Keratinocyte (primary cell): ENCODE measurements at regions not wholly inside any gene's neighbourhood (a gene's known extent, or its start where the extent isn't known, plus 50 kb on each side); places are given as distances from the start of the nearest gene placed in this dataset.

Experiments
- DNase-seq: peaks from one replicate; pipeline ENCODE4 v3.0.0-alpha.2; 2011; ENCODE audit warnings: low read depth, missing footprints, low spot score
- FAIRE-seq: peaks from 2 replicates; lab custom pipeline; 2011; peaks lifted over from hg19 to GRCh38; lab: Jason Lieb, UNC
- H2AFZ ChIP-seq: 2 replicates; pipeline ENCODE4 v1.6.0; 2012; ENCODE audit warnings: low read length, control low read depth, inconsistent platforms; ENCODE audit not compliant: control insufficient read depth
- H3K27ac ChIP-seq: 2 replicates; pipeline ENCODE4 v1.5.1; 2011; ENCODE audit warnings: low read length; ENCODE audit not compliant: control insufficient read depth, insufficient read depth
- H3K27me3 ChIP-seq: 3 replicates; pipeline ENCODE4 v1.6.0; 2011; ENCODE audit warnings: low read length; ENCODE audit not compliant: control insufficient read depth, insufficient read depth; ENCODE audit errors: extremely low read depth
- H3K36me3 ChIP-seq, 2 experiments: 2 replicates in 1 of 2; 3 replicates in 1 of 2; pipeline ENCODE4 v1.5.1; 2011; ENCODE audit warnings: low read length in 2 of 2, mild to moderate bottlenecking in 1 of 2; ENCODE audit not compliant: control insufficient read depth in 2 of 2, insufficient read depth in 2 of 2; ENCODE audit errors: extremely low read depth in 1 of 2
- H3K4me1 ChIP-seq: 3 replicates; pipeline ENCODE4 v1.5.1; 2011; ENCODE audit warnings: low read length; ENCODE audit not compliant: control insufficient read depth, insufficient read depth; ENCODE audit errors: extremely low read depth
- H3K4me2 ChIP-seq: 3 replicates; pipeline ENCODE4 v1.6.0; 2011; ENCODE audit warnings: low read depth, low read length; ENCODE audit not compliant: control insufficient read depth, insufficient read depth; ENCODE audit errors: extremely low read depth
- H3K4me3 ChIP-seq, 3 experiments: fragments of 200-600 bp in 1 of 3; sonication (generic) in 1 of 3; 2 replicates in 2 of 3; 3 replicates in 1 of 3; pipeline ENCODE4 v1.5.1; 2011 to 2016; ENCODE audit warnings: low read length in 3 of 3, mild to moderate bottlenecking in 3 of 3, control low read depth in 2 of 3, inconsistent platforms in 1 of 3, low read depth in 1 of 3, mixed read lengths in 1 of 3, mixed run types in 1 of 3, moderate library complexity in 1 of 3; ENCODE audit not compliant: control insufficient read depth in 2 of 3, insufficient read depth in 2 of 3; ENCODE audit errors: extremely low read depth in 1 of 3
- H3K79me2 ChIP-seq: 2 replicates; pipeline ENCODE4 v1.6.0; 2012; ENCODE audit warnings: low read length; ENCODE audit not compliant: control insufficient read depth, insufficient read depth
- H3K9ac ChIP-seq: 3 replicates; pipeline ENCODE4 v1.6.0; 2011; ENCODE audit warnings: low read length; ENCODE audit not compliant: control insufficient read depth, insufficient read depth; ENCODE audit errors: extremely low read depth
- H3K9me1 ChIP-seq: 3 replicates; pipeline ENCODE4 v1.6.0; 2011; ENCODE audit warnings: low read length; ENCODE audit not compliant: control insufficient read depth, insufficient read depth; ENCODE audit errors: extremely low read depth
- H3K9me3 ChIP-seq: 2 replicates; pipeline ENCODE4 v1.5.1; 2012; ENCODE audit warnings: low read depth, low read length; ENCODE audit not compliant: control insufficient read depth
- H4K20me1 ChIP-seq: 3 replicates; pipeline ENCODE4 v1.6.0; 2011; ENCODE audit warnings: low read length; ENCODE audit not compliant: control insufficient read depth, insufficient read depth; ENCODE audit errors: extremely low read depth
- CTCF ChIP-seq, 3 experiments: IDR thresholded peaks in 1 of 3; conservative IDR thresholded peaks in 1 of 3; optimal IDR thresholded peaks in 1 of 3; 2 replicates in 2 of 3; 3 replicates in 1 of 3; pipeline versions ENCODE3 to v1.5.1; 2011; ENCODE audit warnings: low read length in 3 of 3, mild to moderate bottlenecking in 3 of 3, moderate library complexity in 2 of 3, control low read depth in 1 of 3, inconsistent platforms in 1 of 3; ENCODE audit not compliant: insufficient read depth in 2 of 3; ENCODE audit errors: extremely low read depth in 1 of 3
- EZH2 ChIP-seq: IDR thresholded peaks from one replicate; pipeline ENCODE4 v1.6.1; 2012; ENCODE audit warnings: inconsistent platforms, mild to moderate bottlenecking, low read length, moderate library complexity
- dilution Hi-C: fragments of 300-500 bp; cut with MboI; formaldehyde crosslinking; loops from one replicate; pipeline ENCODE4 v1.7.0; 2020; ENCODE audit warnings: low sequenced_read_pairs; ENCODE audit not compliant: extremely low pct_ligation_motif_present

GRCh38 chr6:147970970-147971369 lies 371.7 kb upstream of the SASH1 start:
- Histone ChIP-seq H3K27me3 (no peaks in the 10 kb centered on the region), H3K27ac (no peak overlapping the region), H3K4me3 (no peak overlapping the region), H2AFZ (no peak overlapping the region), H4K20me1 (no peaks in the 10 kb centered on the region), H3K36me3 (no peaks in the 10 kb centered on the region), H3K9me3 (no peaks in the 10 kb centered on the region), H3K4me1 (peaks cover 4% of the 10 kb centered on the region), H3K4me2 (no peak overlapping the region), H3K79me2 (no peaks in the 10 kb centered on the region), H3K9ac (no peak overlapping the region), H3K9me1 (no peaks in the 10 kb centered on the region)
- dilution Hi-C loops, result no loop called here
- TF ChIP-seq EZH2, result no peak
- TF ChIP-seq CTCF (optimal IDR thresholded peaks at IDR 0.05 in 1 of 3, IDR thresholded peaks at IDR 0.05 in 1 of 3, conservative IDR thresholded peaks at IDR 0.05 in 1 of 3; ENCODE audit: extremely low read depth in 1 of 3, insufficient read depth in 2 of 3, low read length in 3 of 3), result peak in 2 of 3 experiments; percentile 23 to 28
- DNase-seq (no peak), FAIRE-seq (peak; percentile 52)

- Histone ChIP-seq H2AFZ (no peak overlapping the region), H3K9me3 (no peaks in the 10 kb centered on the region), H3K27me3 (no peaks in the 10 kb centered on the region), H3K4me3 (no peak overlapping the region), H3K9ac (no peak overlapping the region), H3K4me2 (no peak overlapping the region), H3K79me2 (no peaks in the 10 kb centered on the region), H3K27ac (no peak overlapping the region), H3K4me1 (peaks cover 4% of the 10 kb centered on the region), H4K20me1 (no peaks in the 10 kb centered on the region), H3K9me1 (no peaks in the 10 kb centered on the region), H3K36me3 (no peaks in the 10 kb centered on the region)
- dilution Hi-C loops, result no loop called here
- FAIRE-seq (no peak), DNase-seq (no peak)
- TF ChIP-seq CTCF (optimal IDR thresholded peaks at IDR 0.05 in 1 of 3, IDR thresholded peaks at IDR 0.05 in 1 of 3, conservative IDR thresholded peaks at IDR 0.05 in 1 of 3; ENCODE audit: extremely low read depth in 1 of 3, insufficient read depth in 2 of 3, low read length in 3 of 3) (no peak), EZH2 (no peak)
These were observed 370.2 kb upstream of the SASH1 start for GRCh38 chr6:147972448-147972847.
